Stimulated activated CD8-positive, alpha-beta memory T cell treated with anti-CD3 and anti-CD28 coated beads, Interleukin-12 subunit alpha, Interleukin-12 subunit beta, amount 100 ng/mL, for 4 hours (primary cell): ENCODE measurements at regions not wholly inside any gene's neighbourhood (a gene's known extent, or its start where the extent isn't known, plus 50 kb on each side); places are given as distances from the start of the nearest gene placed in this dataset.

ENCODE experiments used
- DNase-seq: peaks from one replicate; pipeline ENCODE4 v3.0.0-alpha.2; 2020; ENCODE audit warnings: low read depth

DNA sequence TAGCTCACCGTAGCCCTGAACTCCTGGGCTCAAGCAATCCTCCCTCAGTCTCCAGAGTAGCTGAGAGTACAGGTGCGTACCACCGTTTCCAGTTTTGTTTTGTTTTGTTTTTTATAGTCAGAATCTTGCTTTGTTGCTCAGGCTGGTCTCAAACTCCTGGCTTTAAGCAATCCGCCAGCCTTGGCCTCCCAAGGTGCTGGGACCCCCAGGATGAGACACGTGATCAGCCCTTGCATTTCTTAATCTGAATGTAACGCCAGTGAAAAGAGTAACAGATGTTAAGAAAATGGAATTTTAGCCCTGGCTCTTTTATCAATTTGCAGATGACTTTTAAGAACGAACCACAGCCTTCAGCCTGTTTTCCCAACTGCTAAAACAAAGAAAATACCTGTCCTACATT lies 451.3 kb downstream of the SHQ1 start:
- DNase-seq: no peak

DNA sequence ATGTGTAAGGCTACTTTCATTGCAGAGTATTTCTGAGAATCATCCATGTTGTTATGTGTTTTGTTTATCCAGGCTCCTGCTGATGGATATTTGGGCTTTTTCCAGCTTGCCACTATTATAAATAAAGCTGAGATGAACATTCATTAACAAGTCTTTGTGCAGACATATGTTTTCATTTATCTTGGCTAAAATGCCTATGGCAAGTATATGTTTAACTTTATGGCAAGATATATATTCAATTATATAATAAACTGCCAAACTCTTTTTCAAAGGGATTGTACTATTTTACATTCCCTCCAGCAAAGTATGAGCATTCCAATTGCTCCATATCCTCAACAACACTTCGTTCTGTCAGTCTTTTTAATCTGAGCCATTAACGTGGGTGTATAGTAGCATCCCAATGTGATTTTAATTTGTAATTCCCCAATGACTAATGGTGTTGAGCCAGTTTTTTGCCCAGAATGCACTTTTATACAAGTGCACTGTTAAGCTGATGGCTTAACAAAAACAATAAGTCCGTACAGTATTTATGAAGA lies 452.4 kb downstream of the SHQ1 start:
- DNase-seq: no peak

DNA sequence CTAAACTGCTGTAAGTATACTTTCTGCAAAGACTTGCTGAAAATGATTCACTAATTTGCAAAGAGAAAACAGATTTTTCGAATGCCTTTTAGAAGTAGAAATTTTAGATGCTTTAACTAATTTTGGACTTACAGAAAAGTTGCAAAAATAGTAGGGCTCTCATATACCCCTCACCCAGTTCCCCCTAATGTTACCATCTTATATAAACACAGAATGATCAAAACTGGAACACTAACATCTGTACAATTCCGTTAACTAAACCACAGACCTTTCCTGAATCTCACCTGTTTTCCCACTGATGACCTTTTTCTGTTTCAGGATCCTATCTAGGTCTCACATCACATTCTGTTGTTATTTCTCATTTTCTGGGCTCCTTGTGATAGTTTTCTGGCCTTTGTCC lies 454.8 kb downstream of the SHQ1 start:
- no peak for DNase-seq

DNA sequence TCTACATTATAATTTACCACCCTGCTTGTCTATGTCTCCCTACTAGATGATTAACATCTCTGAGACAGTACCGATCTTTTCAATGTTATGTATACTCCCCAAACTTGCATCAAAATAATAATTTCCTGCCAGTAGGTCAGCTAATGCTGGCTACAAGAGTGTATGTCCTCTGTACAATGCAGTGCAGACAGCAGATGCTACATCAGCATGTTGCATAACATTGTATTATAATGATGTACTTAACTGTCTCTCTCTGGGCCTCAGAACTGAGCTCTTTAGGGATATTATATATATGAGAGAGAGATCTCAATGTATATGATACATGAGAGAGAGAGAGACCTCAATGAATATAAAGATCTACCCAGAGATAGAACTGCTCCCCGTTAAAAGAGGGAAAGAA lies 456.6 kb downstream of the SHQ1 start:
- DNase-seq: no peak

DNA sequence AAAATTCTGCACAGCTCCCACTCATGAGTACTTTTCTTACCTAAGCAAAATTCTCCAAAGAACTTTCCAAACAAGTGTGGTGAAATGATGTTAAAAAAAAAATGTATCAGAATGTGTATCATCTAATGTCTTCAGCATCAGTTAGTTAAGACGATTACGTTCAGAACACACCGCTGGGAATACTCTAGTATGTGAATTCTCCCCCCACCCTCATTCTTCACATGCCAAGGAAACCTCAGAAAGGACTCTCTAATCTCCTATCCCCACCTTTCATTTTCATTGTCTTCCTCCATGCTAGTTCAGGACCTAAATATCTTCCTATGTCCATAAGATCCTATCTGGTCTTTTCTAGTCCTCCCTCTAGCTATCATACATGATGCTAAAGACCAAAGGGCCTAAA lies 457.4 kb downstream of the SHQ1 start:
- DNase-seq: no peak

DNA sequence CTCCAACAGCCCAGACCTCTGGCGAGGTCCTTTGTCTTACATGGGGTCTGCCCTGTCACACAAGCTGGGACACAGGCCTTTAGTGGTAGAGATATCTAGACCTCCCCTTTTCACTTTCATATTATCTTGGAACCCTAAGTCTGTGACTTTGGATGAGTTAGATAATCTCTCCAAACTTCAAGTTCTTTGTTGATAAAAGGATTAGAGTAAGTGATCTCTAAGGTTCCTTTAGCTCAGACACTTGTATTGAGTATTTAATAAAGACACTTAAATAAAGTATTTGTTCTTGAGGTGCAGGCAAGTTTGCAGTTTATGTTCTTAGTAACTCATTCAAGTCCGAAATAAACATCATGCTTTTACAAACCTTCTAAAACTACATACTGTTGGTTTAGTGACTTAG lies 459.6 kb downstream of the SHQ1 start:
- DNase-seq: no peak

DNA sequence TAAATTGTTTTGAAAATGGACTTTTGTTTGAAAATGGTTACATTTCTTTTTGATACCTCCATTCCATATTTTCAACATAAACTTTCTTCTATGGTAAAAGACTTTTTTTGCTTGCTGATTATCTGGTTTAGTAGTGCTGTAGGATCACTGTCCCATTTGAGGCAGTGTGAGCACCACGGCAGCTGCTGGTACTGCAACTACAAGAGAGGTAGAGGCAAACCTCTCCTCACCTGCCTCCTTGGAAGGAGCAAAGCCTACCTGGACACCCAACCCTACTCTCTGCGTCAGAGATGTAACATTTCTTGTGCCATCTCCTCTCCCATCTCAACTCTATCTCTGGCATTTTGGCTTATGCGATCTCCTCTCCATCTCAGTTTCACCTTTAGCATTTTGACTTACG lies 460.1 kb downstream of the SHQ1 start:
- no peak for DNase-seq

DNA sequence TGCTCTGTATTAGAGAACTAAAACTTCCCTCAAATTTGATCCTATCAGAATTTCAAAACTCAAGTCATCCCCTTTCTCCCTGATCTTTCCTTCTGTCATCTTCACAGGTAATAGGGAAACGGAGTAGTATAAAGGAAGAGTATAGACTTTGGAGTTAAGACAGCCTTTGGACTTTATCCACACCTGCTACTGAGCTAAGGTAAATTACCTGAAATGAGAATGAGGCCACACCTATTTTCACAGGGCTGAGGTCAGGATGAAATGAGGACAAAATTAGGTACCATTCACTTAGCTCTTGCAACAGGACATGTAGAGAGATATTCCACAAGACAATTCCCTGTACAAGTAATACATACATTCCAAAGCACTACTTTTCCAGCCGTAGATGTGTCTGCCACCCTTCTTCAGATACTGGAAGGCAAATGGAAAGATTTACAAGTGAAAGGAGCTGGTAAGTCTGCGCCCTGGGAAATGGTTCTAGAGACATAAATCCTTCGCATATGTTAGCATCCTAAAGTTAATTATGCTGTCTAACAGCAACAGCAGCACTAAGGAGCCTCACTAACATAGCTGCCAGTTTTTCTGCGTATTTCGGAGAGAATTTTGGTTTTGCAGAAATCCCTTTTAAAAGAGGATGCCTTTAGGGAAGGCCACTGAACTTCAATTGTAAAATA lies 461.8 kb downstream of the SHQ1 start:
- no peak for DNase-seq

DNA sequence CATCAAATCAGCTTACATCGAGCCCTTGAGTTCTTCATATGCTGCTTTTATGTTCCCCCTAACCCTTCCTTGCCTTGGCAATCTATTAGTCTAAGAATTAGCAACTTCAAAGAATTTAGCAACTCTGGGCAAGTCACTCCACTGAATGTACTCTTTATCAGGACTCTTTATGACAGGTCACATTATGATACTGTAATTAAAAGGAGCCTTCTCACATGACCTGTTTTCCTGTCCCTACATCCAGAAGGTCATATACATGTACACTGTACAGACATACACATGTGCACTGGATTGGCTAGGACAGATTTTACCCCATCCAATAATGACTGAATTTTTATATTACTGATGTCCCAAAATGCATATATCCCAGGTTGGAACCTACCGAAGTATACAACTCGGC lies 463.1 kb downstream of the SHQ1 start:
- DNase-seq: no peak

DNA sequence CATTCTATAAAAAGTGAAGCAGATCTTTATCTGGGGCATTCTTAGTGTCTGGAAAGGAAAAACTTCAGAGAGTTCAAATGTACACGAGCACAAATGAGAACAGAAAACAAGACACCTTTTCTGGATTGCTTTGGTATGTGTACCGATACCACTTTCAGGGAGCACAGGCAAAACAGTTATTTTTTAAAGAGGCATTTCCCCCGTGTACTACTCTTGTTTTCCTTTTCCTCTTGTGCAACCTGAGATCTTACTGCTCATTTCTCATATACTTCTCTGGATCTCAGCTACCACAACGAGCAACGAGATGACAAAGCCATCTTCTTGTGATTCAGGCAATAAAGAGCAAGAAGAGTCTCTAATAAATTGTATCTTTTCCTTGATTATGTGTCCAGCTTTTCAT lies 463.6 kb downstream of the SHQ1 start:
- no peak for DNase-seq

DNA sequence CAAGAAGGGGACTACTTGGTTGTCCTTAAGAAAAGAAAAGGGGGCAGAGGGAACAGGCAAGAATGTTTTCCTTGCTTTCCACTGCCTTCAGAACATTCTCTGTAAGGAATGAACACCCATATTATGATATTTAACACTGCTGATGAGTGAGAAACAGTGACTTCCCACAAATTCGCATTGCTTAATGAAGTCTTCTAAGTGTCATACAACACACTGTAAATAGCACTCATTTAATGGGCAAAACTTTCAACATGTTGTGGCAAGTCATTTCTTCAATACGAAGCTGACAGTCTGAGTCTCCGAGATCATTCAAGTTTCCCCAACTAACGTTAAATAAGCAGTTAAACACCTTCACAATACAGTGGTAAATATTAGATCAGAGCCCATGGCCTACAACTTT lies 464.4 kb downstream of the SHQ1 start:
- no peak for DNase-seq

DNA sequence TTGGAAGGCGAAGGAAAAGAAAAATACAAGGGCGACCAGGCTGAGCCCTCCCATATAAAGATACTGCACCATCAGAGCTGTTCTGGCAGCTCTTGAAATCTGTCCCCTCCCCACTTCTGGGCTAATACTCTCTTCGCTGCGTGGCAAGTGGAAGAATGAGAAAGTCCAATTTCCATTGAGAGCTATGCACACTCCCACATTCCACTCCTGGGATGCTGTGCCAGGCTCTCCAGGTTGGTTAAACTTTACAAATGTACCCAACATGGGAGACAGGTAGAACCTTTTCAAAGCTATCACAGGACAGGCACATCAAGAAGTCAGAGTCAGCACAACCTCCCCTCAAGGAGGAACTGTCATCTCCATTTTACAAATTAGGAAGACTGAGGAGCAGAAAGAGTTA lies 465.0 kb downstream of the SHQ1 start:
- no peak for DNase-seq

DNA sequence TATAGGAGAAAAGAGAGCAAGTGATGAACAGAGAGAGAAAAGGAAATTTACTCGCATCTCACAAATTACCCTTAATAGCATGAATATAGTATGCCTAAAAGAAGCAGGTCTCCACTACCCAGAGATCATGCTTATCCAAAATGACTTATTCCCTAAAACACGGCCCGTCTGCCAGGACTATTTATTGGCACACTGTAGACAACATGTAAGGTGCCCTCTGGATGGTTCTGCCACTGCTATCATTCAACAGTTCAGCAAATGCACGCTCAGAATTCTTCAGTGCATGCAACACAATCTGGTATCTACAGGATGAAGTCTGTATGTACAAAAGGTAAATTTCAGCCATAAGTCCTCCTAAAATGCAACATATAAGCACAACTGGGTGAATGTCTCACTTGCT lies 465.8 kb downstream of the SHQ1 start:
- no peak for DNase-seq

DNA sequence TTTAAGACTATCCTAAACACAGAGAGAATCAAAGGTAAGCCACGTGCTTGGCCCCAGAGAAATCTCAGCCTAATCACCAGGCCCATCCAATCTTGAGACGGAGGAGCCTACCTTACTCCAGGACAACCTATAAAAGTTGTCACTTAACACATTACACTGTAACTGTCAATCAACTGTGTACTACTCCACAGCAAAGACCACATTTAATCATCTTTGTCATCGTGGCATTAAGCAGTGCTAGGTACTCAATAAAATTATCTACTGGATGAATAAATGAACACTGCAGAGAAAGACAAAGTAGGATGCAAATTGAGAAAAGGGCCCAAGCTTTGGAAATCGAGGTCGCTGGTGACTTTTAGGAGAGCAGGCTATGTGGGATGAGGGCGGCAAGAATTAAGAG lies 466.7 kb downstream of the SHQ1 start:
- no peak for DNase-seq

DNA sequence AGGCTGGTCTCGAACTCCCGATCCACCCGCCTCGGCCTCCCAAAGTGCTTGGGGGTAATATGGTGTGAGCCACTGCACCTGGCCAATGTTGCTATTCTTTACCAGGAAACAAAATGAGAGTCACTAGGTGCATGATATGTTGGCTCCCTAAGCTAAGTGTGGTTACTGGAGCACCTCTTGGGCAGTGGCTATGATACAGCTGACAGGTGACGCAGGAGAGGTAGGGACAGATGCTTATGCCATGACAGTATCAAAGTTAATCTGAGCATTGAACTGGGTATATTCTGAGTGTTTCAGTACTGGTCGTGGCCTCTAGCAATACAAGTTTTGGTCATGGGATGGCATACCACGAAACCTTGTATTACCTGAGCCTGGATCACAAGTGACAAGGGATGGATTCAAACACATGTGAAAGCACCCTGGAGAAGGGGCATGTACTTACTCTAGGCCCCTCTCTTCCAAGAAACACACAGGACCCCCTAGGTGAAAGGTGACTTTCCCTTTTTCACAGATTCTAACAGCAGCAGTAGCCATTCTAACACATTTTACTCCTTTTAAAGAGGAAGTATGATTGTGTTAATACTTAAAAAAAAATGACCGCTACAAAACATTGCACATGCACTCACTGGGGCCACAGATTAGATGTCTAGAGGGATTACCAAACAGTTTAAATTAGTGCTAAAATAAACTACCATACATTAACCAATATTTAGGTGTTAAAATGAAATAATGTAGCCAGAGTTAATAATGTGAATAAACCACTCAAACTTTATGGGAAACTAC lies 467.3 kb downstream of the SHQ1 start:
- DNase-seq: no peak

DNA sequence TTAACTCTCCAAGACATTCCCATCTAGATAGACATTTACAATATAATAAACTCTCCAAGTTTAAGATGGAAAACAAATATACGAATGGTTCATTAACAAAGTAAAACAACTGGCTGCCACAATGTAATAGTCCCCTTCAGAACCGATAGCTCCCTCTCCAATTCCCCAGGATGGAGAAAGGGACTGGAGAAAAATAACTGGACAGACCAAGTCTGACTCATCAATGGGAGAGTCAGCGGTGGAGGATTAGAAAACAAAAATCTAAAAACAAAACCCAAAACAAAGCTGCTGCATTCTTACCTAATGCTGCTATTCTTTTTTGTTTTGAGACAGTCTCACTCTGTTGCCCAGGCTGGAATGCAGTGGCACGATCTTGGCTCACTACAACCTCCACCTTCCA lies 468.1 kb downstream of the SHQ1 start:
- DNase-seq: no peak

DNA sequence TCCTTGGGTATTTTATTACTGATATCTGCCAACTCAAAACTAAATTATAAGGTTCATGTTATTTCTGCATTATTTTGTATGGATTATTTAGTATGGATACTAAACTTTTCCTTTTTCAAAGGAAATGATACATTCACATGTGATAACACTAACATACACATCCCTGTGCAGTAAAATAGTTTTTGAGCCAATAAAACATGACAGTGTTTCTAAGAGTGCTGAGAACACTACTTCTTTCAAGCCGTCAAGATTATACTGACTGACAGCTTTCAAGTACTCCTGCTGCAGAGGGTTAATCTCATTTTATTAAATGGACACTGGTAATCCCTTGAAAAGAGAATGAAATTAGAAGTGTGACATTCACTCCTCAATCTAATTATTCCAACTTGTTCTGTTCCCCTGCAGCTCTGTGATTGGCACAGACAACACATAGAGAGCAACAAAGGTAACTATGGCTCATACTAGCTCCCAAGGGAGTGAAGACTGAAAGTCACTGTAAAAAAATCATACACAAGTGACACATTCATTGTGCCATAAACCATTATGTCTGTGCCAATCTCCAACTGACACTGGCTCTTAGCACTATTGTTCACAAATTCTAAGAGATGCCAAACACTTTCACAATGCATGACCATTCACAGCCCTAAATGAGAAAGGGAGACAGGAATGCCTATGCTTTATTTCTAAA lies 468.6 kb downstream of the SHQ1 start:
- DNase-seq: no peak

DNA sequence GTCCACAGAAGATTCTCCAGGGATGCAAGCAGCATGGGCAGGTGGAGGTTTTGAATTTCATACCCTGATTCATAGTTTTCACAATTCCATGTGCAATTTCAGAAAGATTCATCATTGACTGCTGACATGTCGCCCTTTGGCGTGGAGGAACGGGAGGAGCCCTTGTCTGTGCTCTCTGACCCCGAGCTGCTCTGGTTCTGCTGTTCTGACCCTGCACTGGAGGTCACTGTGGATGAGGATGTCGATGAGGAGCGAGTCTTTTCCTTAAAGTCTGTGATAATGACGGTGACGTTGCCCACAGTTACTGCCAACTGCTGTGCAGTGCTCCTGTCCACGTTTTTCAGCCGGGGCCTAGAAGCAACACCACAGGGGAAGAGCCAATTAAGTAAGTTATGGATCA lies 470.0 kb downstream of the SHQ1 start:
- no peak for DNase-seq

DNA sequence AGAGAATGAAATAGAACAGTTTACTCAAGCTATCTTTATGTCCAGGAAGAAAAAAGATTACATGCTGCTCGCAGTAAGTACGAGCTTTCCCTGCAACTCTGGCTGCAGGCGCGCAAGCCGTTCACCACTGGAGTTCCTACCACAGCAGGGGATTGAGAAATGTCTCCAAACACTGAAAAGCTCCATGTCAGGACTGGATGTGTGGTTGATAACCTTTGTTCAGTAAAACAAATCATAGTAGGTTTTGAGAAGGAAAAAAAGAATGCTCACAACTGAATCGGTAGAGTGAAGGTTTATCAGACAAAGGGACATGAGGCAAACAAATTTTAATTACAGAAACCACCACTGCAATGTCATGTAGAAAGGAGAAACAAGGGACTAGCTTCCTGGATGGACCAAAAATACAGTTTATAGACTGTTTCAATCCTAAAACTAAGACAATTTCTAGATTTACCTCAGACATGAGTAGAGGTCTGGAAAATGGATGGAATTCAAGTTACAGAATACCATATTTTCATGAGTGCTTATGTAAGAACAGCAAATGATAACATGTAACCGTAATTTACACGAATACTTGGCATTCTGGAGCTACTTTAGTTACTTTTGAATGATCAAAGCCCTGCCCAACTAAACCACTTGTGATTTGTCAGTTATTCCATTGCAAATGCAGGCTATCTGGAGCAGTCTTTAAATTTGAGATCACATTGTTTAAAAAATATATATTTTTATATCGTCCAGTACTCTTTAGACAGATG lies 471.1 kb downstream of the SHQ1 start:
- no peak for DNase-seq

DNA sequence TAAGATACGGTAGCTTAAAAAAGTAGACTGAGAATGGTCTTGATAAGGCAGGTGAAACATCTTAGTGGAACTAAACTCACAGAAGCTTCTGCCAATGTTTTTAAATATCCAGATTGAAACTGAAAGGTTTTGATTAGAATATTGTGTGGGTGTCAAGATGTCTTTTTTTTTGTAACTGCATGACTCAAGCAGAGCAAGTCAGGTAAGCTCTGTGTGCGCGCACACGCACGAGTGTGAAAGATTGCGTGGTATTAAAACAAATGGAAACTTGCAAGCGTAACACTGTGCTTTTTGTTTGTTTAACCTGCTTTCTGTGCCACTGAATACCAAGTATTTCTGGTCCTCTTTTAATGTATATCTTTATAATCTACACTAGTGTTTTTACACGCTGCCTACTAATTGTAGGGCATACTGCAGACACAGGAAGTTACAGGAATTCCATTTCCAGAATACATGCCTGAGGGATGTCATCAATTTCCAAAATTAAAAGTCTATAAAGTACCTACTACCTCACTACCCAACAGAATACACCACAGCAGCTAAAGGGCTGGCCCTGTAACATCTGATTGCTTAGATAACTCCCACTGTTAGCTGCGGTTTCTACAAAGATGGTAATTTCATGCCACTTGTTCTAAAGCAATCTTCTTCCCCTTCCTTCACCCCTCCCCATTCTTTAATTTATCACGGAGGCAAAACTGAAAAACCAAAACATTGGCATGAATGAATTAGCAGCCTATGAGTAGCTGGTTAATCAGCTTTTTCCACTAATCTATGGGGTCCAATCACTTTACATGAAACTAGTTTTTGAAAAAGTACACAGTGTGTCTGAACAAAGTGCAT lies 472.8 kb downstream of the SHQ1 start:
- DNase-seq: peak; percentile 15

DNA sequence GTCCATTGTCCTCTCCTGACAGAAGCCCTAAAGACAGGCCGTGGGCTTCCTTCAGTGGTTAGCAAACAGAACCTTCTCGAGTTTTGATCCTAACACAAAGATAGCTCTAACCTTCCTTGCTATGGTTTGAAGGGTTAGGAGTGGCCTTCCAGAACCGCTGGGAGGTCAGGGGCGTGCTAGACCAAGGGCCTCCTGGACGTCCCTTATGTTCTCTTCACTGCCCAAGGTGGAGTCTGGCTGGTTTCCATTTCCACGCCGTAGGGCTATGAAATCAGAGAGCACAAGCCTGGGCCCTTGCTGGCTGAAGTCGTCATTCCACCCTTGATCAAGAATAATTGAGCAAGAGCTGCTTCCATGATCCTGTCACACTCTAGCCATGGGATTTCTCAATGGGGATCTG lies 475.1 kb downstream of the SHQ1 start:
- DNase-seq: no peak
